T-cell (primary cell): ENCODE measurements at regions not wholly inside any gene's neighbourhood (a gene's known extent, or its start where the extent isn't known, plus 50 kb on each side); places are given as distances from the start of the nearest gene placed in this dataset.

Experiments
- ATAC-seq, 4 experiments: fragments of 200-7000 bp in 3 of 4; fragments of 150-1000 bp in 1 of 4; cut with Tn5 transposase; replicated peaks in 1 of 4; 1 replicate in 3 of 4; 2 replicates in 1 of 4; pipeline ENCODE4 v1.10.0; 2021; ENCODE audit warnings: moderate library complexity in 3 of 4, mild to moderate bottlenecking in 2 of 4, moderate number of reproducible peaks in 1 of 4
- CTCF ChIA-PET, 2 donors: fragments of 300-600 bp; sonication (Branson Sonifier 250); formaldehyde crosslinking; loops; one replicate each; lab custom pipeline; 2022; ENCODE audit warnings: antibody characterized with exemption in 2 of 2; lab: Charles Lee
- POLR2A ChIA-PET, 2 donors: fragments of 300-600 bp; sonication (Branson Sonifier 250); formaldehyde crosslinking; loops; one replicate each; lab custom pipeline; 2022; ENCODE audit warnings: antibody characterized with exemption in 2 of 2; lab: Charles Lee
- DNase-seq, 35 experiments: peaks; one replicate each; pipeline versions ENCODE4 v3.0.0 to v3.0.0-alpha.2; 2013 to 2023
- H3K27ac ChIP-seq: one replicate; pipeline ENCODE4 v1.5.1; 2013; ENCODE audit warnings: low read length
- H3K27me3 ChIP-seq, 2 experiments: replicated peaks in 1 of 2; 1 replicate in 1 of 2; 2 replicates in 1 of 2; pipeline versions ENCODE4 v1.6.1 to v1.7.0; 2013; ENCODE audit warnings: low read length in 1 of 2, mixed read lengths in 1 of 2; ENCODE audit not compliant: control insufficient read depth in 2 of 2, insufficient read depth in 2 of 2; ENCODE audit errors: extremely low read depth in 1 of 2
- H3K36me3 ChIP-seq, 2 donors: 1 replicate in 1 of 2; 2 replicates in 1 of 2; pipeline versions ENCODE4 v1.6.1 to v1.7.0; 2013; ENCODE audit warnings: low read length in 1 of 2; ENCODE audit not compliant: control insufficient read depth in 2 of 2, insufficient read depth in 1 of 2; ENCODE audit errors: extremely low read depth in 1 of 2
- H3K4me1 ChIP-seq, 2 experiments: 1 replicate in 1 of 2; 2 replicates in 1 of 2; pipeline versions ENCODE4 v1.6.1 to v1.7.0; 2013; ENCODE audit warnings: low read length in 2 of 2, mixed read lengths in 1 of 2; ENCODE audit not compliant: insufficient read depth in 2 of 2, control insufficient read depth in 1 of 2; ENCODE audit errors: extremely low read depth in 1 of 2
- H3K4me3 ChIP-seq, 2 donors: 1 replicate in 1 of 2; 2 replicates in 1 of 2; pipeline versions ENCODE4 v1.5.1 to v1.7.0; 2013; ENCODE audit warnings: mild to moderate bottlenecking in 2 of 2, low read length in 1 of 2, moderate library complexity in 1 of 2; ENCODE audit not compliant: control insufficient read depth in 1 of 2; ENCODE audit errors: extremely low read depth in 1 of 2
- H3K9me3 ChIP-seq: 2 replicates; pipeline ENCODE4 v1.7.0; 2013
- H3K27ac Mint-ChIP-seq, 2 donors: one replicate each; pipeline ENCODE4 v1.8.0; 2020 to 2021; ENCODE audit warnings: mild to moderate bottlenecking in 2 of 2, mixed read lengths in 2 of 2
- H3K27me3 Mint-ChIP-seq, 2 donors: one replicate each; pipeline ENCODE4 v1.8.0; 2021 to 2022; ENCODE audit warnings: mixed read lengths in 2 of 2
- H3K36me3 Mint-ChIP-seq: one replicate; pipeline ENCODE4 v1.8.0; 2021; ENCODE audit warnings: mixed read lengths
- H3K4me1 Mint-ChIP-seq, 3 donors: one replicate each; pipeline ENCODE4 v1.8.0; 2020 to 2022; ENCODE audit warnings: mixed read lengths in 3 of 3, mild to moderate bottlenecking in 1 of 3
- H3K4me3 Mint-ChIP-seq, 3 donors: one replicate each; pipeline ENCODE4 v1.8.0; 2020 to 2022; ENCODE audit warnings: mild to moderate bottlenecking in 3 of 3, mixed read lengths in 3 of 3, moderate library complexity in 3 of 3
- H3K9me3 Mint-ChIP-seq, 3 donors: one replicate each; pipeline ENCODE4 v1.8.0; 2020 to 2022; ENCODE audit warnings: mixed read lengths in 3 of 3
- WGBS: methylation state at CpG from one replicate; pipeline ENCODE4 v1.1.5; 2013; ENCODE audit warnings: missing lambda C conversion rate; ENCODE audit not compliant: insufficient coverage; 5-methylcytosine and 5-hydroxymethylcytosine counted together

- Mint-ChIP-seq H3K27ac (no peak overlapping the region), H3K4me1 (no peaks in the 10 kb centered on the region), H3K4me3 (no peak overlapping the region), H3K36me3 (no peaks in the 10 kb centered on the region), H3K9me3 (peaks cover 2 to 20% (median 4%) of the 10 kb centered on the region in 3 donors), H3K27me3 (no peaks in the 10 kb centered on the region)
- Histone ChIP-seq H3K9me3 (no peaks in the 10 kb centered on the region), H3K27me3 (no peaks in the 10 kb centered on the region), H3K4me1 (no peaks in the 10 kb centered on the region), H3K4me3 (no peak overlapping the region), H3K36me3 (no peaks in the 10 kb centered on the region), H3K27ac (no peak overlapping the region)
- ATAC-seq (no peak), DNase-seq (no peak)
- POLR2A ChIA-PET: no interaction called here
- WGBS: 70% methylated on average over 2 of the region's 6 CpGs
- CTCF ChIA-PET: no interaction called here
Measured at GRCh38 chr5:117681431-117682254, 1107.0 kb upstream of the SEMA6A start.

GRCh38 chr5:117680426-117680825, 1105.8 kb upstream of the SEMA6A start:
- no peaks in the 10 kb centered on the region for H3K4me1 Mint-ChIP-seq
- ChIA-PET POLR2A (no interaction called here), CTCF (no interaction called here)
- H3K27me3 ChIP-seq: no peaks in the 10 kb centered on the region
- H3K36me3 Mint-ChIP-seq: no peaks in the 10 kb centered on the region
- ATAC-seq: no peak
- H3K4me3 Mint-ChIP-seq: no peak overlapping the region
- H3K4me3 ChIP-seq: no peak overlapping the region
- no peak overlapping the region for H3K27ac Mint-ChIP-seq
- WGBS: no CpG with 5 or more reads among the region's 1 CpG
- peaks cover 2 to 20% (median 4%) of the 10 kb centered on the region in 3 donors for H3K9me3 Mint-ChIP-seq
- no peak overlapping the region for H3K27ac ChIP-seq
- no peaks in the 10 kb centered on the region for H3K36me3 ChIP-seq
- H3K9me3 ChIP-seq: no peaks in the 10 kb centered on the region
- no peaks in the 10 kb centered on the region for H3K27me3 Mint-ChIP-seq
- no peaks in the 10 kb centered on the region for H3K4me1 ChIP-seq
- DNase-seq: no peak

GRCh38 chr5:117679046-117679445, 1104.4 kb upstream of the SEMA6A start:
- ChIA-PET POLR2A (no interaction called here), CTCF (no interaction called here)
- 44% methylated on average over 1 of the region's 4 CpGs for WGBS
- Mint-ChIP-seq H3K27me3 (no peaks in the 10 kb centered on the region), H3K9me3 (peaks cover 2 to 17% (median 4%) of the 10 kb centered on the region in 3 donors), H3K4me1 (no peaks in the 10 kb centered on the region), H3K4me3 (no peak overlapping the region), H3K36me3 (no peaks in the 10 kb centered on the region), H3K27ac (no peak overlapping the region)
- Histone ChIP-seq H3K27me3 (no peaks in the 10 kb centered on the region), H3K9me3 (no peaks in the 10 kb centered on the region), H3K27ac (no peak overlapping the region), H3K36me3 (no peaks in the 10 kb centered on the region), H3K4me1 (no peaks in the 10 kb centered on the region), H3K4me3 (no peak overlapping the region)
- ATAC-seq (no peak), DNase-seq (no peak)

GRCh38 chr5:117675646-117676045, 1101.0 kb upstream of the SEMA6A start:
- no peak for ATAC-seq
- POLR2A ChIA-PET: no interaction called here

GRCh38 chr5:117671551-117671950, 1096.9 kb upstream of the SEMA6A start:
- Histone ChIP-seq H3K36me3 (no peaks in the 10 kb centered on the region), H3K9me3 (no peaks in the 10 kb centered on the region), H3K27me3 (no peaks in the 10 kb centered on the region), H3K4me1 (no peaks in the 10 kb centered on the region), H3K4me3 (no peak overlapping the region), H3K27ac (no peak overlapping the region)
- ChIA-PET CTCF (no interaction called here), POLR2A (no interaction called here)
- Mint-ChIP-seq H3K36me3 (no peaks in the 10 kb centered on the region), H3K4me3 (no peak overlapping the region), H3K9me3 (peaks cover 2 to 9% (median 5%) of the 10 kb centered on the region in 3 donors), H3K27ac (no peak overlapping the region), H3K27me3 (no peaks in the 10 kb centered on the region), H3K4me1 (no peaks in the 10 kb centered on the region)
- no peak for DNase-seq
- whole genome bisulfite sequencing: no CpG with 5 or more reads among the region's 1 CpG
- ATAC-seq: no peak

More at GRCh38 chr5:117675646-117676045, 1101.0 kb upstream of the SEMA6A start:
- no peaks in the 10 kb centered on the region for H3K27me3 ChIP-seq
- Mint-ChIP-seq H3K9me3 (peaks cover 0 to 10% (median 9%) of the 10 kb centered on the region in 3 donors), H3K27me3 (no peaks in the 10 kb centered on the region), H3K4me1 (no peaks in the 10 kb centered on the region), H3K4me3 (no peak overlapping the region), H3K36me3 (no peaks in the 10 kb centered on the region), H3K27ac (no peak overlapping the region)
- H3K4me1 ChIP-seq: no peaks in the 10 kb centered on the region
- DNase-seq: no peak
- 79% methylated on average over 2 of the region's 4 CpGs for WGBS
- H3K9me3 ChIP-seq: no peaks in the 10 kb centered on the region
- H3K27ac ChIP-seq: no peak overlapping the region
- no peak overlapping the region for H3K4me3 ChIP-seq
- CTCF ChIA-PET: interaction anchor here in 1 of 2 donors (0.6 kb wide), 1 partner anchor 16 kb away, joined by 5 read pairs; no protein-coding TSS in a partner anchor
- no peaks in the 10 kb centered on the region for H3K36me3 ChIP-seq

GRCh38 chr5:117667105-117667504, 1092.5 kb upstream of the SEMA6A start:
- Mint-ChIP-seq H3K4me3 (no peak overlapping the region), H3K4me1 (no peaks in the 10 kb centered on the region), H3K27me3 (no peaks in the 10 kb centered on the region), H3K27ac (no peak overlapping the region), H3K9me3 (peaks cover 12 to 14% (median 12%) of the 10 kb centered on the region in 3 donors), H3K36me3 (no peaks in the 10 kb centered on the region)
- DNase-seq (no peak), ATAC-seq (no peak)
- ChIA-PET CTCF (no interaction called here), POLR2A (no interaction called here)
- no peaks in the 10 kb centered on the region for H3K9me3 ChIP-seq
- WGBS: no CpG with 5 or more reads among the region's 3 CpGs
- H3K27ac ChIP-seq: no peak overlapping the region
- H3K4me3 ChIP-seq: no peak overlapping the region
- no peaks in the 10 kb centered on the region for H3K27me3 ChIP-seq
- H3K36me3 ChIP-seq: no peaks in the 10 kb centered on the region
- H3K4me1 ChIP-seq: no peaks in the 10 kb centered on the region
